Sigmoid colon (tissue), 6 donors: ENCODE measurements at regions not wholly inside any gene's neighbourhood (a gene's known extent, or its start where the extent isn't known, plus 50 kb on each side); places are given as distances from the start of the nearest gene placed in this dataset.

Experiments used
- DNase-seq: peaks from one replicate; pipeline ENCODE4 v3.0.0-alpha.2; 2019
- H3K27ac ChIP-seq, 4 donors: fragments of 200-600 bp; sonication (generic); one replicate each; pipeline ENCODE4 v1.5.1; 2016 to 2019; ENCODE audit warnings: mild to moderate bottlenecking in 1 of 4
- H3K27me3 ChIP-seq, 3 donors: fragments of 200-600 bp; sonication (generic); one replicate each; pipeline ENCODE4 v1.5.1; 2019; ENCODE audit warnings: mild to moderate bottlenecking in 1 of 3
- H3K36me3 ChIP-seq, 4 donors: fragments of 200-600 bp; sonication (generic); one replicate each; pipeline ENCODE4 v1.5.1; 2016 to 2019
- H3K4me1 ChIP-seq, 4 donors: fragments of 200-600 bp; sonication (generic); one replicate each; pipeline ENCODE4 v1.5.1; 2017 to 2019
- H3K4me3 ChIP-seq, 4 donors: fragments of 200-600 bp; sonication (generic); one replicate each; pipeline ENCODE4 v1.5.1; 2017 to 2019; ENCODE audit warnings: mild to moderate bottlenecking in 2 of 4, moderate library complexity in 1 of 4
- H3K9me3 ChIP-seq, 4 donors: fragments of 200-600 bp in 3 of 4; sonication (generic) in 3 of 4; one replicate each; pipeline versions ENCODE4 v1.5.1 to v1.6.1; 2013 to 2019
- EP300 ChIP-seq, 4 donors: sonication (generic); formaldehyde crosslinking; IDR thresholded peaks; one replicate each; pipeline ENCODE4 v1.6.1; 2017; ENCODE audit warnings: antibody characterized with exemption in 4 of 4
- POLR2A ChIP-seq, 2 donors: fragments of 450-650 bp; IDR thresholded peaks; one replicate each; pipeline ENCODE4 v1.6.1; 2016; ENCODE audit warnings: antibody characterized with exemption in 2 of 2, mild to moderate bottlenecking in 2 of 2, moderate library complexity in 2 of 2
- POLR2AphosphoS5 ChIP-seq, 4 donors: sonication (generic); formaldehyde crosslinking; IDR thresholded peaks; one replicate each; pipeline ENCODE4 v1.6.1; 2017; ENCODE audit warnings: antibody characterized with exemption in 4 of 4
- WGBS, 2 donors: extraction: QIAGEN DNeasy Blood & Tissue Kit; methylation state at CpG; one replicate each; pipeline ENCODE4 v1.1.7; 2013; 5-methylcytosine and 5-hydroxymethylcytosine counted together
- intact Hi-C: fragments of 100-400 bp; cut with DNase I; formaldehyde crosslinking; loops from one replicate; pipeline ENCODE4 v1.15.1; 2023
- TF ChIP-seq, protein P1 (sequence below), 4 experiments: fragments of 450-650 bp in 3 of 4; fragments of 200-600 bp in 1 of 4; IDR thresholded peaks; one replicate each; pipeline ENCODE4 v1.5.1; 2016 to 2019; ENCODE audit warnings: antibody characterized with exemption in 4 of 4, mild to moderate bottlenecking in 3 of 4, moderate library complexity in 2 of 4
- donor health status: healthy with polysubstance abuse.
- donor health status: healthy.

DNA sequence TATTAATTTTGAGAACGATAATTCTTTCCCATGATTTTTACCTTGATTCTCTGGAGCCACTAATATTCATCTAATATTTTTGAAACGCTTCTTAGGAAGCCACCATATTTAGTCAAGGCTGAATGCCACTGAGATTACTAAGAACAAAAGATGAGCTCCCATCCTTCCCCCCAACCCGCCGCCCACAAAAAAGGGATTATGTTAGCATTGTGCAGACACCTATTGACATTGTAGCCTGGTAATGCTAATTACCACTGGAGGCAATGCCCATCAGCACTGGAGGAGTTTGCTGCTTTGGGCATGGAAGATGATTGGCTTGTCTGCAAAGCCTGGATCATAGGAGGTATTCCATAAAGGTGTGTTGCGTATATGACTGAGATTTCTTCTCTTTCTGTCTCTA, 739.1 kb upstream of the WWC1 start:
- H3K27me3 ChIP-seq, result no peaks in the 10 kb centered on the region
- H3K27ac ChIP-seq, result no peak overlapping the region
- DNase-seq, result no peak
- H3K36me3 ChIP-seq, result no peaks in the 10 kb centered on the region
- no peak for TF ChIP-seq POLR2A (IDR thresholded peaks at IDR 0.05)
- no peak for TF ChIP-seq POLR2AphosphoS5 (IDR thresholded peaks at IDR 0.05)
- TF ChIP-seq EP300 (IDR thresholded peaks at IDR 0.05), result no peak
- TF ChIP-seq, protein P1, sequence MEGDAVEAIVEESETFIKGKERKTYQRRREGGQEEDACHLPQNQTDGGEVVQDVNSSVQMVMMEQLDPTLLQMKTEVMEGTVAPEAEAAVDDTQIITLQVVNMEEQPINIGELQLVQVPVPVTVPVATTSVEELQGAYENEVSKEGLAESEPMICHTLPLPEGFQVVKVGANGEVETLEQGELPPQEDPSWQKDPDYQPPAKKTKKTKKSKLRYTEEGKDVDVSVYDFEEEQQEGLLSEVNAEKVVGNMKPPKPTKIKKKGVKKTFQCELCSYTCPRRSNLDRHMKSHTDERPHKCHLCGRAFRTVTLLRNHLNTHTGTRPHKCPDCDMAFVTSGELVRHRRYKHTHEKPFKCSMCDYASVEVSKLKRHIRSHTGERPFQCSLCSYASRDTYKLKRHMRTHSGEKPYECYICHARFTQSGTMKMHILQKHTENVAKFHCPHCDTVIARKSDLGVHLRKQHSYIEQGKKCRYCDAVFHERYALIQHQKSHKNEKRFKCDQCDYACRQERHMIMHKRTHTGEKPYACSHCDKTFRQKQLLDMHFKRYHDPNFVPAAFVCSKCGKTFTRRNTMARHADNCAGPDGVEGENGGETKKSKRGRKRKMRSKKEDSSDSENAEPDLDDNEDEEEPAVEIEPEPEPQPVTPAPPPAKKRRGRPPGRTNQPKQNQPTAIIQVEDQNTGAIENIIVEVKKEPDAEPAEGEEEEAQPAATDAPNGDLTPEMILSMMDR (IDR thresholded peaks at IDR 0.05), result no peak
- intact Hi-C loops, result no loop called here
- H3K9me3 ChIP-seq, result no peaks in the 10 kb centered on the region
- H3K4me1 ChIP-seq, result no peaks in the 10 kb centered on the region
- 89 to 92% methylated on average over 5 of the region's 5 CpGs for whole genome bisulfite sequencing, 2 donors
- no peak overlapping the region for H3K4me3 ChIP-seq

DNA sequence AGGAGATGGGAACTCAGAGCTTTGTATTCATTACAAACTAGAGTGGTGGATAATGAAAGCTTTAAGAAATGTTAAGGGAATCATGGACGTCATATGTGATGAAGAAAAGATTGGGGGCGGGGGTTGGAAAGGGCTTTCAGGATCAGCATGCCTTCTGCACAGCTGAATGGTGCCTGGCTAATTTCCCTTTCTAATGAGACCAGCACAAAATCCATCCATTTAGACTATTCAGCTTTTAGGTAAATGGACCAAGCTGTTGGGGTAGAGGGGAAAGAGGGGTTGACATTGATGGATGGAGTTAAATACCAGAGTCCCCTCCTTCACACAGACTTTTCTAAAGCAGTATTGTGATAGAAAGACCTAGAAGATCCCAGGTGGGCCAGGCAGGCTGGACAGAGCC, 737.9 kb upstream of the WWC1 start:
- Histone ChIP-seq H3K27ac (no peak overlapping the region), H3K36me3 (no peaks in the 10 kb centered on the region), H3K9me3 (no peaks in the 10 kb centered on the region), H3K4me3 (no peak overlapping the region), H3K4me1 (no peaks in the 10 kb centered on the region), H3K27me3 (no peaks in the 10 kb centered on the region)
- DNase-seq, result no peak
- 93 to 95% methylated on average over 2 of the region's 2 CpGs for WGBS, 2 donors
- intact Hi-C loops, result no loop called here
- TF ChIP-seq POLR2A (IDR thresholded peaks at IDR 0.05), result no peak
- TF ChIP-seq EP300 (IDR thresholded peaks at IDR 0.05), result no peak

DNA sequence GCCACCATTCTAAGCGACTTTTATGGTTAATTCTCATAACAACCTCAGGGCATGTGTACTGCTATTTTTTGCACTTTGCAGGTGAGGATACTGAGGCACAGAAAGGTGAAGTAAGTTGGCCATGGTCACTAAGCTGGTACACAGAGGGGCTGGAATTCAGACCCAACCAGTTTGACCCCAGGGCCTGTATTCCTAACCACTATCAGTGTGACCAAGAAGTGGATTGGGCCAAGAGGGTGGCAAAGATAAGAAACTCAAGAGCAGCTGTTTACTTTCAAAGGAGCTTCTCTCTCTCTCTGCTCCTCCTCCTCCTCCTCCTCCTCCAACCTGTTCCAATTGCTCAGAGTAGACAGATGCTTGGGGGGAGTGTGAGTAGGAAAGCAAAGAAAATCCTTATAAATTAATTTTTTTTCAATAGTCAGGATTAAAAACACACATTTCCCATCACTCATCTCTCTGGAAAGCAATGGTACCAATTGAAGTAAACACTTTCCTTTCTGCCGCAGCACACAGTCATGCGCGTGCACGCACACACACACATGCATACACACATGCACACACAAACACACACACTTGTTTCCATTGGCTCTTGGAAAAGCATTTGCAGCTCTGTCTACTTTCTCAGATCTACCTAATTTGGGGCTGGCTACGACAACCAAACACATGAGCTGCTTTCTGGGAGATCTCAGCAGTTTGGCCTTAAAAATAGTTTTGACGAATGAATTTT, 736.7 kb upstream of the WWC1 start:
- intact Hi-C loops, result no loop called here
- Histone ChIP-seq H3K4me1 (no peaks in the 10 kb centered on the region), H3K9me3 (no peaks in the 10 kb centered on the region), H3K4me3 (no peak overlapping the region), H3K27me3 (no peaks in the 10 kb centered on the region), H3K36me3 (no peaks in the 10 kb centered on the region), H3K27ac (no peak overlapping the region)
- TF ChIP-seq POLR2A (IDR thresholded peaks at IDR 0.05) (no peak), POLR2AphosphoS5 (IDR thresholded peaks at IDR 0.05) (no peak), EP300 (IDR thresholded peaks at IDR 0.05) (no peak)
- TF ChIP-seq, protein P1 (IDR thresholded peaks at IDR 0.05), result no peak
- WGBS, 2 donors, result 93 to 94% methylated on average over 7 of the region's 7 CpGs
- no peak for DNase-seq

DNA sequence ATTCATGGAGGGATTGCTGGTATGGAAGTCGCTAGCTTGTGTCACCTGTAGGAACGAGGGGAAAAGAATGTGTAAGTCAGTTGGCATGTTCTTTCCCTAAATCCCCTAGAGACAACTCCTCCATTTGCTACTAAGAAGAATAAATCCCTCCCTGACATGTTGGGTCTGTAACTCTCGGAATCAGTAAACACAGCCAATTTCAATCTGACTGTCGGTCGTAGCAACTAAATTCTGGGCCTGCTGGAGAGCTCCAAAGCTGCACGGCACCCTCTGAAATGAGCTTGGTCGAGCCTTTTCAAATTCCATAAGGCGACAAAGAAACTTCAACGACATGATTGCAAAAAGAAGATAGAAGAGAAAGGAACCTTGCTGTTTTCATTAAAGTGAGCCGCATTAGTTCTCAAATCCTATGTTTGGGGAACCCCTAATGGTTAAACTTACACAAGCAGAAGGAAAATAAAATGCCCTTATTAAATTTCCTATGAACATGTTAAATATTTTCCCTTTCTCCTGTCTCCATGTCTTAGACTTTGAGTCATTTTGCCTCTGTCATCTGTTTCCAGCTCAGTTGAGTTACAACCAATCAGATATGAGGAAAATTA, 735.8 kb upstream of the WWC1 start:
- Histone ChIP-seq H3K9me3 (no peaks in the 10 kb centered on the region), H3K4me1 (no peaks in the 10 kb centered on the region), H3K27me3 (no peaks in the 10 kb centered on the region), H3K27ac (no peak overlapping the region), H3K36me3 (no peaks in the 10 kb centered on the region), H3K4me3 (no peak overlapping the region)
- intact Hi-C loops, result no loop called here
- WGBS, 2 donors, result 71 to 83% methylated on average over 10 of the region's 10 CpGs
- no peak for DNase-seq
- TF ChIP-seq POLR2A (IDR thresholded peaks at IDR 0.05), result no peak
- TF ChIP-seq POLR2AphosphoS5 (IDR thresholded peaks at IDR 0.05), result no peak
- TF ChIP-seq EP300 (IDR thresholded peaks at IDR 0.05), result no peak
- TF ChIP-seq, protein P1 (IDR thresholded peaks at IDR 0.05), result no peak

DNA sequence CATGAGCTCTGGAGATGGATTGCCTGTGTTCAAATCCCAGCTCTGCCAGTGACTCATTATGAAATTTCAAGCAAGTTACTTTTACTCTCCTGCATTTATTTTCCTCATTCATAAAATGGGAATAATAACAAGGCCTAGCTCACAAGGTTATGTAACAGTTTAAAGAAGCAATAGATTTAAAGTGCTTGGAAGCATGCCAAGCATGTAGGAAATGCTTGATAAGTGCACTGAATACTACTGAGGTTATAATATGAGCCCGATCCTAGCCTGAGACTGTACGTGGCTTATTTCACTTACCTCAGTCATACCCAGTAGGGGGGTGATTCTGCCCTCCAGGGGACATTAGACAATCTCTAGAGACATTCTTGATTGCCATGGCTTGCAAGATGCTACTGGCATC, 734.1 kb upstream of the WWC1 start:
- intact Hi-C loops, result no loop called here
- TF ChIP-seq POLR2A (IDR thresholded peaks at IDR 0.05) (no peak), POLR2AphosphoS5 (IDR thresholded peaks at IDR 0.05) (no peak), EP300 (IDR thresholded peaks at IDR 0.05) (no peak)
- TF ChIP-seq, protein P1 (IDR thresholded peaks at IDR 0.05), result no peak
- Histone ChIP-seq H3K27ac (no peak overlapping the region), H3K4me3 (no peak overlapping the region), H3K9me3 (no peaks in the 10 kb centered on the region), H3K27me3 (no peaks in the 10 kb centered on the region), H3K4me1 (no peaks in the 10 kb centered on the region), H3K36me3 (no peaks in the 10 kb centered on the region)
- no peak for DNase-seq
- WGBS, 2 donors, result 22 to 64% methylated on average over 2 of the region's 2 CpGs
